Stimulated activated memory B cell treated with anti-CD40 and anti-IgM and Interleukin-4, amounts not matched to agents 10 μg/mL and 1 μg/mL and 100 μg/mL, for 72 hours (primary cell): ENCODE measurements at regions not wholly inside any gene's neighbourhood (a gene's known extent, or its start where the extent isn't known, plus 50 kb on each side); places are given as distances from the start of the nearest gene placed in this dataset.
"Not testable (repeated sequence)": the region's sequence is repeated elsewhere in the genome, so short reads cannot be mapped to it uniquely, and the experiment has no call there.

Source experiments
- ATAC-seq: fragments of 150-1000 bp; cut with Tn5 transposase; 2 replicates; pipeline ENCODE4 v1.10.0; 2021
- H3K27ac Mint-ChIP-seq: one replicate; pipeline ENCODE4 v1.8.0; 2022; ENCODE audit warnings: mild to moderate bottlenecking, mixed read lengths
- H3K27me3 Mint-ChIP-seq: one replicate; pipeline ENCODE4 v1.8.0; 2022; ENCODE audit warnings: mixed read lengths
- H3K36me3 Mint-ChIP-seq: one replicate; pipeline ENCODE4 v1.8.0; 2022; ENCODE audit warnings: mixed read lengths
- H3K4me1 Mint-ChIP-seq: one replicate; pipeline ENCODE4 v1.8.0; 2022; ENCODE audit warnings: mixed read lengths
- H3K4me3 Mint-ChIP-seq: one replicate; pipeline ENCODE4 v1.8.0; 2022; ENCODE audit warnings: mild to moderate bottlenecking, moderate library complexity, mixed read lengths
- H3K9me3 Mint-ChIP-seq: one replicate; pipeline ENCODE4 v1.8.0; 2022; ENCODE audit warnings: mixed read lengths

- Mint-ChIP-seq H3K9me3 (no peaks in the 10 kb centered on the region), H3K4me1 (no peaks in the 10 kb centered on the region), H3K27me3 (no peaks in the 10 kb centered on the region), H3K4me3 (no peak overlapping the region), H3K27ac (no peak overlapping the region), H3K36me3 (no peaks in the 10 kb centered on the region)
- ATAC-seq = no peak
Measured at GRCh38 chr1:67482733-67483482, 52.7 kb upstream of the SERBP1 start.

- no peak for ATAC-seq
- Mint-ChIP-seq H3K36me3 (no peaks in the 10 kb centered on the region), H3K4me3 (no peak overlapping the region), H3K27me3 (no peaks in the 10 kb centered on the region), H3K27ac (no peak overlapping the region), H3K4me1 (no peaks in the 10 kb centered on the region), H3K9me3 (no peaks in the 10 kb centered on the region)
Measured at GRCh38 chr1:67484492-67484891, 54.3 kb upstream of the SERBP1 start.

GRCh38 chr1:67485046-67485811, 55.0 kb upstream of the SERBP1 start:
- Mint-ChIP-seq H3K4me3 (no peak overlapping the region), H3K36me3 (no peaks in the 10 kb centered on the region), H3K27ac (no peak overlapping the region), H3K9me3 (no peaks in the 10 kb centered on the region), H3K4me1 (no peaks in the 10 kb centered on the region), H3K27me3 (no peaks in the 10 kb centered on the region)
- ATAC-seq = no peak

- no peak overlapping the region for H3K27ac Mint-ChIP-seq
- no peaks in the 10 kb centered on the region for H3K36me3 Mint-ChIP-seq
- no peaks in the 10 kb centered on the region for H3K4me1 Mint-ChIP-seq
- no peaks in the 10 kb centered on the region for H3K9me3 Mint-ChIP-seq
- ATAC-seq = peak; percentile 65
- no peak overlapping the region for H3K4me3 Mint-ChIP-seq
- H3K27me3 Mint-ChIP-seq = no peaks in the 10 kb centered on the region
Measured at GRCh38 chr1:67489643-67490042, 59.4 kb upstream of the SERBP1 start.

- Mint-ChIP-seq H3K27ac (no peak overlapping the region), H3K27me3 (no peaks in the 10 kb centered on the region), H3K36me3 (no peaks in the 10 kb centered on the region), H3K9me3 (no peaks in the 10 kb centered on the region), H3K4me1 (no peaks in the 10 kb centered on the region), H3K4me3 (no peak overlapping the region)
- no peak for ATAC-seq
Measured at GRCh38 chr1:67491280-67491679, 61.1 kb upstream of the SERBP1 start.

GRCh38 chr1:67493148-67493547, 62.9 kb upstream of the SERBP1 start:
- H3K4me3 Mint-ChIP-seq = no peak overlapping the region
- H3K9me3 Mint-ChIP-seq = no peaks in the 10 kb centered on the region
- H3K27me3 Mint-ChIP-seq = no peaks in the 10 kb centered on the region
- H3K36me3 Mint-ChIP-seq = no peaks in the 10 kb centered on the region
- ATAC-seq = no peak
- no peak overlapping the region for H3K27ac Mint-ChIP-seq
- no peaks in the 10 kb centered on the region for H3K4me1 Mint-ChIP-seq

- H3K27me3 Mint-ChIP-seq = peaks cover 2% of the 10 kb centered on the region
- no peak overlapping the region for H3K27ac Mint-ChIP-seq
- H3K9me3 Mint-ChIP-seq = no peaks in the 10 kb centered on the region
- H3K4me1 Mint-ChIP-seq = peaks cover 3% of the 10 kb centered on the region
- ATAC-seq = no peak
- H3K36me3 Mint-ChIP-seq = no peaks in the 10 kb centered on the region
- no peak overlapping the region for H3K4me3 Mint-ChIP-seq
Measured at GRCh38 chr1:67495327-67495726, 65.1 kb upstream of the SERBP1 start.

- H3K27ac Mint-ChIP-seq = no peak overlapping the region
- no peak overlapping the region for H3K4me3 Mint-ChIP-seq
- peaks cover 12% of the 10 kb centered on the region for H3K27me3 Mint-ChIP-seq
- peaks cover 8% of the 10 kb centered on the region for H3K4me1 Mint-ChIP-seq
- no peaks in the 10 kb centered on the region for H3K36me3 Mint-ChIP-seq
- ATAC-seq = no peak
- no peaks in the 10 kb centered on the region for H3K9me3 Mint-ChIP-seq
Measured at GRCh38 chr1:67496329-67496728, 66.1 kb upstream of the SERBP1 start.

- H3K4me1 Mint-ChIP-seq = peaks cover 8% of the 10 kb centered on the region
Measured at GRCh38 chr1:67500413-67500959, 70.3 kb upstream of the SERBP1 start.

GRCh38 chr1:67503974-67504373, 73.8 kb upstream of the SERBP1 start:
- H3K4me1 Mint-ChIP-seq = peaks cover 8% of the 10 kb centered on the region
- no peak overlapping the region for H3K27ac Mint-ChIP-seq
- H3K4me3 Mint-ChIP-seq = no peak overlapping the region
- ATAC-seq = no peak
- no peaks in the 10 kb centered on the region for H3K36me3 Mint-ChIP-seq
- H3K9me3 Mint-ChIP-seq = no peaks in the 10 kb centered on the region
- peaks cover 14% of the 10 kb centered on the region for H3K27me3 Mint-ChIP-seq

More at GRCh38 chr1:67500413-67500959, 70.3 kb upstream of the SERBP1 start:
- Mint-ChIP-seq H3K27me3 (peaks cover 14% of the 10 kb centered on the region), H3K27ac (no peak overlapping the region), H3K4me3 (no peak overlapping the region), H3K36me3 (no peaks in the 10 kb centered on the region), H3K9me3 (no peaks in the 10 kb centered on the region)
- peak; percentile 93 for ATAC-seq

GRCh38 chr1:67513392-67514294, 83.4 kb upstream of the SERBP1 start:
- H3K27me3 Mint-ChIP-seq, ATAC-seq, H3K36me3 Mint-ChIP-seq, H3K4me3 Mint-ChIP-seq, H3K9me3 Mint-ChIP-seq, H3K4me1 Mint-ChIP-seq, H3K27ac Mint-ChIP-seq: not testable (repeated sequence)

GRCh38 chr1:67514300-67514699, 84.1 kb upstream of the SERBP1 start:
- ATAC-seq = no peak
- peaks cover 7% of the 10 kb centered on the region for H3K36me3 Mint-ChIP-seq
- no peaks in the 10 kb centered on the region for H3K4me1 Mint-ChIP-seq
- H3K4me3 Mint-ChIP-seq = no peak overlapping the region
- no peaks in the 10 kb centered on the region for H3K27me3 Mint-ChIP-seq
- no peak overlapping the region for H3K27ac Mint-ChIP-seq
- H3K9me3 Mint-ChIP-seq = peaks cover 7% of the 10 kb centered on the region

GRCh38 chr1:67514786-67515185, 84.6 kb upstream of the SERBP1 start:
- Mint-ChIP-seq H3K27ac (no peak overlapping the region), H3K4me1 (no peaks in the 10 kb centered on the region), H3K9me3 (peaks cover 7% of the 10 kb centered on the region), H3K4me3 (no peak overlapping the region), H3K36me3 (peaks cover 7% of the 10 kb centered on the region), H3K27me3 (no peaks in the 10 kb centered on the region)
- no peak for ATAC-seq

- peaks cover 7% of the 10 kb centered on the region for H3K36me3 Mint-ChIP-seq
- H3K27me3 Mint-ChIP-seq = no peaks in the 10 kb centered on the region
- peaks cover 7% of the 10 kb centered on the region for H3K9me3 Mint-ChIP-seq
- no peak overlapping the region for H3K4me3 Mint-ChIP-seq
- H3K27ac Mint-ChIP-seq = no peak overlapping the region
- no peak for ATAC-seq
- H3K4me1 Mint-ChIP-seq = no peaks in the 10 kb centered on the region
Measured at GRCh38 chr1:67515324-67516080, 85.3 kb upstream of the SERBP1 start.
